RWPE2 (cell line): ENCODE measurements at regions not wholly inside any gene's neighbourhood (a gene's known extent, or its start where the extent isn't known, plus 50 kb on each side); places are given as distances from the start of the nearest gene placed in this dataset.
"Not testable (repeated sequence)": the region's sequence is repeated elsewhere in the genome, so short reads cannot be mapped to it uniquely, and the experiment has no call there.

ENCODE experiments used
- ATAC-seq: fragments of 200-7000 bp; cut with Tn5 transposase; 3 replicates; pipeline ENCODE4 v1.9.1; 2021; ENCODE audit warnings: low read depth
- DNase-seq: peaks from one replicate; pipeline ENCODE4 v3.0.0-alpha.2; 2020; ENCODE audit warnings: low spot score
- H3K27ac ChIP-seq: fragments of 450-650 bp; 2 replicates; pipeline ENCODE4 v1.5.1; 2017; ENCODE audit warnings: mild to moderate bottlenecking; ENCODE audit not compliant: poor library complexity, severe bottlenecking
- H3K27me3 ChIP-seq: fragments of 250-450 bp; sonication (Bioruptor Pico); 2 replicates; pipeline ENCODE4 v1.5.1; 2021; ENCODE audit warnings: mild to moderate bottlenecking, moderate library complexity; ENCODE audit not compliant: insufficient read depth, poor library complexity, severe bottlenecking
- H3K36me3 ChIP-seq: fragments of 250-450 bp; sonication (Bioruptor Pico); 2 replicates; pipeline ENCODE4 v1.5.1; 2020; ENCODE audit warnings: low read depth, mild to moderate bottlenecking, moderate library complexity
- H3K4me1 ChIP-seq: fragments of 250-450 bp; sonication (Bioruptor Pico); 2 replicates; pipeline ENCODE4 v1.5.1; 2021; ENCODE audit warnings: mild to moderate bottlenecking, moderate library complexity; ENCODE audit not compliant: insufficient read depth, poor library complexity, severe bottlenecking
- H3K4me3 ChIP-seq: fragments of 250-450 bp; sonication (Bioruptor Pico); 2 replicates; pipeline ENCODE4 v1.5.1; 2021; ENCODE audit warnings: mild to moderate bottlenecking, moderate library complexity; ENCODE audit not compliant: severe bottlenecking
- H3K9me3 ChIP-seq: fragments of 250-450 bp; sonication (Bioruptor Pico); 2 replicates; pipeline ENCODE4 v1.5.1; 2021; ENCODE audit warnings: mild to moderate bottlenecking, moderate library complexity; ENCODE audit not compliant: severe bottlenecking
- CTCF ChIP-seq: fragments of 450-650 bp; IDR thresholded peaks from one replicate; pipeline ENCODE4 v1.5.1; 2017; ENCODE audit warnings: mild to moderate bottlenecking, moderate library complexity; ENCODE audit not compliant: poor library complexity, severe bottlenecking

DNA sequence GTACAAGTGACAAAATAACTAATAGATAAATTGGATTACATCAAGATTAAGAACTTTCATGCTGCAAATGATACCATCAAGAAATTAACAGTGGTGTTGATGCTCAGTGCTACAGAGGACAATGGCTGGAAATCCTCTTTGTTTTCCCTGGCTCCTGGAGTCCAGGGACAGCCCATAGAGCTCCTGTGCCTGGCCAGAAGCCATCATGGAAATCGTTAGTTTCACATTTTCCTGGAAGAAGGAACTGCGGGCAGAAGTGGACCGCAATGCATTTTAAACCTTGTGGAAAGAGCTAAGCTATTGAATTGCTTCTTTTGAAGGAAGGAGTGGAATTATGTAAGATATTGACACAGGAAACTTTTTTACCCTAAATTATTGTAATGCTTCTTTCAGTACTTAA, 276.0 kb downstream of the GJA1 start:
- no peak for DNase-seq
- no peak for ATAC-seq
- H3K4me3 ChIP-seq, result no peak overlapping the region
- H3K36me3 ChIP-seq, result no peaks in the 10 kb centered on the region
- H3K4me1 ChIP-seq, result no peaks in the 10 kb centered on the region
- no peak overlapping the region for H3K27ac ChIP-seq
- H3K9me3 ChIP-seq, result no peaks in the 10 kb centered on the region
- no peak for TF ChIP-seq CTCF
- H3K27me3 ChIP-seq, result no peaks in the 10 kb centered on the region

- Histone ChIP-seq H3K4me1 (no peaks in the 10 kb centered on the region), H3K27ac (no peak overlapping the region), H3K36me3 (no peaks in the 10 kb centered on the region), H3K4me3 (no peak overlapping the region), H3K9me3 (no peaks in the 10 kb centered on the region), H3K27me3 (no peaks in the 10 kb centered on the region)
- ATAC-seq (no peak), DNase-seq (no peak)
- no peak for TF ChIP-seq CTCF
Measured at GRCh38 chr6:121717686-121718085, 282.2 kb downstream of the GJA1 start.

- not testable (repeated sequence) for ATAC-seq, H3K27ac ChIP-seq, H3K4me1 ChIP-seq, DNase-seq, H3K27me3 ChIP-seq, H3K9me3 ChIP-seq, H3K36me3 ChIP-seq, H3K4me3 ChIP-seq
Measured at GRCh38 chr6:121720867-121721266, 285.4 kb downstream of the GJA1 start.

- no peak overlapping the region for H3K27ac ChIP-seq
Measured at GRCh38 chr6:121723623-121724022, 288.2 kb downstream of the GJA1 start.

DNA sequence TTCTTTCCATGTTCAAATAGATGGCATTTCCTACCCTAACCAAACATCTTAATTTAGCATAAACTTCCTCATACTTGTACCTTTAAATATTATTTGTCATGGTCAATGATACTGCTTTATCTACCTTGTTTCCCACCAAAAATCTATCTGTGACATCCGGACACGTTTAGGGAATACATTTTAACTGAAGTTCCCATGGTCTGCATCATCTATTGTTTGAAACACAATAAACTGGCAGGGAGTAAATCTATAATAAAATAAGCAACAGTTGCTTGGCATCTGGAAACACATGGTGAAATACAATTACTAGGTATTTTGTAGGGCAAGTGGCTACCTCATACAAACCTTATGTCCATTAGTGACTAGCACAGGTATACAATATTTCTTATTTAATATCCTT, 289.1 kb downstream of the GJA1 start:
- no peak for DNase-seq
- Histone ChIP-seq H3K4me3 (no peak overlapping the region), H3K9me3 (no peaks in the 10 kb centered on the region), H3K27ac (no peak overlapping the region), H3K36me3 (no peaks in the 10 kb centered on the region), H3K27me3 (no peaks in the 10 kb centered on the region), H3K4me1 (no peaks in the 10 kb centered on the region)
- ATAC-seq, result no peak
- TF ChIP-seq CTCF, result no peak

More at GRCh38 chr6:121723623-121724022, 288.2 kb downstream of the GJA1 start:
- TF ChIP-seq CTCF, result no peak
- H3K4me3 ChIP-seq, result no peak overlapping the region
- ATAC-seq, result no peak
- no peak for DNase-seq
- H3K4me1 ChIP-seq, result no peaks in the 10 kb centered on the region
- no peaks in the 10 kb centered on the region for H3K36me3 ChIP-seq
- H3K27me3 ChIP-seq, result no peaks in the 10 kb centered on the region
- H3K9me3 ChIP-seq, result no peaks in the 10 kb centered on the region
